ENCODE measurements at regions not wholly inside any gene's neighbourhood (a gene's known extent, or its start where the extent isn't known, plus 50 kb on each side); places are given as distances from the start of the nearest gene placed in this dataset.

- TF ChIP-seq, protein P1, sequence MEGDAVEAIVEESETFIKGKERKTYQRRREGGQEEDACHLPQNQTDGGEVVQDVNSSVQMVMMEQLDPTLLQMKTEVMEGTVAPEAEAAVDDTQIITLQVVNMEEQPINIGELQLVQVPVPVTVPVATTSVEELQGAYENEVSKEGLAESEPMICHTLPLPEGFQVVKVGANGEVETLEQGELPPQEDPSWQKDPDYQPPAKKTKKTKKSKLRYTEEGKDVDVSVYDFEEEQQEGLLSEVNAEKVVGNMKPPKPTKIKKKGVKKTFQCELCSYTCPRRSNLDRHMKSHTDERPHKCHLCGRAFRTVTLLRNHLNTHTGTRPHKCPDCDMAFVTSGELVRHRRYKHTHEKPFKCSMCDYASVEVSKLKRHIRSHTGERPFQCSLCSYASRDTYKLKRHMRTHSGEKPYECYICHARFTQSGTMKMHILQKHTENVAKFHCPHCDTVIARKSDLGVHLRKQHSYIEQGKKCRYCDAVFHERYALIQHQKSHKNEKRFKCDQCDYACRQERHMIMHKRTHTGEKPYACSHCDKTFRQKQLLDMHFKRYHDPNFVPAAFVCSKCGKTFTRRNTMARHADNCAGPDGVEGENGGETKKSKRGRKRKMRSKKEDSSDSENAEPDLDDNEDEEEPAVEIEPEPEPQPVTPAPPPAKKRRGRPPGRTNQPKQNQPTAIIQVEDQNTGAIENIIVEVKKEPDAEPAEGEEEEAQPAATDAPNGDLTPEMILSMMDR (IDR thresholded peaks at IDR 0.05) = no peak
- TF ChIP-seq JUNB (IDR thresholded peaks at IDR 0.05) = no peak
- TF ChIP-seq MYC (IDR thresholded peaks at IDR 0.05; ENCODE audit: borderline replicate concordance, low read length) = no peak
- no peak for TF ChIP-seq RCOR1 (IDR thresholded peaks at IDR 0.05; ENCODE audit: low read depth, low read length)
- TF ChIP-seq POLR2A (IDR thresholded peaks at IDR 0.05; ENCODE audit: low read length) = no peak
- no peak for TF ChIP-seq SMC3 (IDR thresholded peaks at IDR 0.05)
- TF ChIP-seq KDM1A (IDR thresholded peaks at IDR 0.05; ENCODE audit: low read depth) = no peak
- no peak for TF ChIP-seq NFE2L2 (conservative IDR thresholded peaks at IDR 0.05; ENCODE audit: low read length)
- TF ChIP-seq ZNF302 (CRISPR knock-in tag; IDR thresholded peaks at IDR 0.05) = no peak
- TF ChIP-seq, protein P2, sequence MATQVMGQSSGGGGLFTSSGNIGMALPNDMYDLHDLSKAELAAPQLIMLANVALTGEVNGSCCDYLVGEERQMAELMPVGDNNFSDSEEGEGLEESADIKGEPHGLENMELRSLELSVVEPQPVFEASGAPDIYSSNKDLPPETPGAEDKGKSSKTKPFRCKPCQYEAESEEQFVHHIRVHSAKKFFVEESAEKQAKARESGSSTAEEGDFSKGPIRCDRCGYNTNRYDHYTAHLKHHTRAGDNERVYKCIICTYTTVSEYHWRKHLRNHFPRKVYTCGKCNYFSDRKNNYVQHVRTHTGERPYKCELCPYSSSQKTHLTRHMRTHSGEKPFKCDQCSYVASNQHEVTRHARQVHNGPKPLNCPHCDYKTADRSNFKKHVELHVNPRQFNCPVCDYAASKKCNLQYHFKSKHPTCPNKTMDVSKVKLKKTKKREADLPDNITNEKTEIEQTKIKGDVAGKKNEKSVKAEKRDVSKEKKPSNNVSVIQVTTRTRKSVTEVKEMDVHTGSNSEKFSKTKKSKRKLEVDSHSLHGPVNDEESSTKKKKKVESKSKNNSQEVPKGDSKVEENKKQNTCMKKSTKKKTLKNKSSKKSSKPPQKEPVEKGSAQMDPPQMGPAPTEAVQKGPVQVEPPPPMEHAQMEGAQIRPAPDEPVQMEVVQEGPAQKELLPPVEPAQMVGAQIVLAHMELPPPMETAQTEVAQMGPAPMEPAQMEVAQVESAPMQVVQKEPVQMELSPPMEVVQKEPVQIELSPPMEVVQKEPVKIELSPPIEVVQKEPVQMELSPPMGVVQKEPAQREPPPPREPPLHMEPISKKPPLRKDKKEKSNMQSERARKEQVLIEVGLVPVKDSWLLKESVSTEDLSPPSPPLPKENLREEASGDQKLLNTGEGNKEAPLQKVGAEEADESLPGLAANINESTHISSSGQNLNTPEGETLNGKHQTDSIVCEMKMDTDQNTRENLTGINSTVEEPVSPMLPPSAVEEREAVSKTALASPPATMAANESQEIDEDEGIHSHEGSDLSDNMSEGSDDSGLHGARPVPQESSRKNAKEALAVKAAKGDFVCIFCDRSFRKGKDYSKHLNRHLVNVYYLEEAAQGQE (IDR thresholded peaks at IDR 0.05) = no peak
- TF ChIP-seq EP300 (IDR thresholded peaks at IDR 0.05) = no peak
These were observed 308.9 kb downstream of the DTHD1 start for GRCh38 chr4:36590343-36590742.
